GM21576 (cell line): ENCODE measurements at regions not wholly inside any gene's neighbourhood (a gene's known extent, or its start where the extent isn't known, plus 50 kb on each side); places are given as distances from the start of the nearest gene placed in this dataset.

ENCODE experiments used
- ATAC-seq: cut with Tn5 transposase; IDR thresholded peaks from one replicate; pipeline ENCODE4 v1.9.1; 2021; ENCODE audit warnings: mild to moderate bottlenecking, moderate library complexity; ENCODE audit not compliant: unreplicated experiment

- no peak for ATAC-seq
These were observed 103.4 kb upstream of the RPS23 start for GRCh38 chr5:82381591-82381990.

DNA sequence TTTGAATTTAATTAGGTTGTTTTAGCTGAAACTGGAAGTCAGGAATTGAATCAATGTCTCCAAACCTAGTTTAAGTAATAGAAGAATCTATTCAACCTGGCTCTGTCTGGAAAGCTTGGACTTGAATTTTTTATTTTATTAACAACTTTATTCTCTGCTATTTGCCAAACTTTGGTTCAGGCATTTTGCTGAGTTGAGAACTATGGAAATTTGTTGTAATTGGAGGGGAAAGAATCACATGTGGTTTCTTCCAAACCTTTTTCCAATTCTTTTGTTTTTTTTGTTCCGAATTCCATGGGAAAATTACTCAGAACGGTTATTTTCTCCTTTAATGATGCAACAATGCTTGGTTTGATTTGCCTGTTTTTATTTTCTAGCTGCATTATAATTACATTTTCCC, 98.2 kb upstream of the RPS23 start:
- no peak for ATAC-seq

GRCh38 chr5:82375488-82376244, 97.5 kb upstream of the RPS23 start:
- no peak for ATAC-seq

DNA sequence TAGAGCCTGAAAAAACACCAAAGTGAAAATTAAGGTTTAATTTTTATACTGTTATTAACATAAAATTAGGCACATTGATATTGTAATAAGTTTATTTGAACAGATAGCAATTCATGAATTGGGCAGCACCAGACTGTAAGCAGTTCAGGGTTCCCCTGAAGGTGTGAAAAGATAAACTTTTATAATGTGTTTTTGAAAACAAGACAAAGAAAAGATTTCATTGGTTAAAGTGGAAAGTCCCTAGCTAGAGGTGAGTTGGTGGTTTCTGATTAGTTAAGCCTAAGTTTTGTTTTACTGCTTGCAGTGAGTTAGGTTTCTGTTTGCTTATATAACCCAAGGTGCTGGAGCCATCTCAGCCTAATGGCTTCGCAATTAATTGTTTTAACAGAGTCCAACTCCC, 96.5 kb upstream of the RPS23 start:
- ATAC-seq, result peak; percentile 62

- ATAC-seq, result no peak
These were observed 89.8 kb upstream of the RPS23 start for GRCh38 chr5:82367930-82368329.

GRCh38 chr5:82365744-82366228, 87.6 kb upstream of the RPS23 start:
- no peak for ATAC-seq

DNA sequence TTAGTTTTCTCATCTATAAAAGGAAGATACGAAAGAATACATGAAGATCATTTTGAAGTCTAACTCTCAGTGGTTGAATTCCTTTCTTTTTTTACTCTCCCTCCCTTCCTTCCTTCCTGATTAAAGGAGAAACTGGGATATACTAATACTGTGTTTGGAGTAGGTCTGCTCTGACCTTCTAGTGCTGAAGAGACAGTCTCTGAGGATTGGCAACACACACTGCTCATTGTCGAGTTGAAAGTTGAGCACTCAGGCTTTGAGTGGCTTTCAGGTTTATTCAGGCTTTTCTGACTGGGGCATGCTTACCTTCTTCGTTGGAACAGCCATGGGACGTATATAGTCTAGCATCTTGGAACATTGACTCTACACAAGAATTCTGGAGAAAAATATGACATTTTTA, 86.9 kb upstream of the RPS23 start:
- ATAC-seq, result no peak

DNA sequence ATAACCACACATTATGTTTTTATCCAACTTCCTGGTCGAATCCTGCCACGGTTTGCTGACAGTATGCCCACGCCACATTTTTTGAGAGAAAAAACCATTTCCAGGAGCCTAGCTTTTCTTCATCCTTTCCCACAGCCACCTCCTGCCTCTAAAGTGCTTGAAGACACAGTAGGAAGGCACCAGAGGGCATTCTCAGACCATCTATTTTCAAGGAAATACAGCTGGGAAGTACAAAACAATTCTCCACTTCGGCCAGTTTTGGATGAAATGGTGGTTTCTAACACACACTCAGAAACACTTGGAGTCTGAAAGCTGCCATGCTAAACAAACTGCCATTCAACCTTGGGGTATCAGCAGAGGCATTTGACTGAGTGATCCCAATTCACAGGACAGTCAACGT, 86.3 kb upstream of the RPS23 start:
- ATAC-seq, result no peak

GRCh38 chr5:82363524-82363923, 85.4 kb upstream of the RPS23 start:
- ATAC-seq, result no peak

DNA sequence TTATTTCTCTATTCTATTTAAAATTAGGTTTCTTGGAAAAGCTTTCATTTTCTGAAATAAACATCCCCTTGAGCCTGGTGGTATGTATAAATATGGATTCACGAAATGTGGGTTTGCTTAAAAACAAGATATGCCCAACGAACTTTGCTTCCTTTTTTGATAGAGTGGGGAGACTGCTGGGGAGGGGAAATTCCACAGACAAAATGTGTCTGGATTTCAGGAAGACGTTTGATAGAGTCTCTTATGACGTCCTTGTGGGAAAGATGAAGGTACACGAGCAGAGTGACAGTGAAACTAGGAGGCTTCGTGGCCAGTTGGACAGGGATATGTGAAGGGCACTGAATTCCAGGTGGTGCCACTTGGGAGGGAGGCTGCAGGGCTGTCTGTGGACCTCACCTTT, 84.5 kb upstream of the RPS23 start:
- ATAC-seq, result no peak

DNA sequence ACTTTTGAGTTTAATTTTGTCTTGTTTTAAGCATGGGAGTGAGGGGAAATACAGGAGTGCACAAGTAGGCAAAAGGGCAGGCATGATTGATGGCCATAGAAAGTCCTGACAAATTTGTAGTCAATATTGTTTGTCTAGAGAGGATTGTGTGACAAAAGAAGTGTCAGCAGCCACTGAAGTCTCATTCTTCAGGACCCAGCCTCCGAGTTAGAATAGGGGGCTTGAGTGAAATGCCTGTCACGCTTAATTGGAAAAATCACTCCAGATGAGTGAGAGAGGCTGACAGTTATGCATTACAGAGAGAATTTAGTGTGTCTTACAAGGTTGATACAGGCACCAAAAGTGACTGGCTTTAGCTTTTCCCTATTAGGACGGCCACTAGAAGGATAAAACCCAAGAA, 81.9 kb upstream of the RPS23 start:
- no peak for ATAC-seq

DNA sequence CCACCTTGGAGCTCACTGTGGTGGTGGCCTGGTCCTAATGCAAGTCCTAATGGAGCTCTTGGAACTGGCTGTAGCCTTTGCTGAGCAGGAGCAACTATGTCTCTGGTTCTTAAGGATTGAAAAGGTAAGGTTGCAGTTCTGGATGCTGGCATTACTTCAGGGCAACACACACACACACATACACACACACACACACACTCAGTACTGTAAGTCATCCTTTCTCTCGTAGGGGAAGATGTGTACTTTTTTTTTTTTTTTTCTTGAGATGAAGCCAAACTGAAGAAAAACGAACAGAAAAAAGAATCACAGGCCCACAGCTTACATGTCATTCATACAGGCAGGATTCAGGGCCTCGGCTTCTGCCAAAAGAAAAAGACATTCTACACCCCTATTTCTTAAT, 81.1 kb upstream of the RPS23 start:
- no peak for ATAC-seq

GRCh38 chr5:82358457-82358856, 80.3 kb upstream of the RPS23 start:
- ATAC-seq, result no peak

DNA sequence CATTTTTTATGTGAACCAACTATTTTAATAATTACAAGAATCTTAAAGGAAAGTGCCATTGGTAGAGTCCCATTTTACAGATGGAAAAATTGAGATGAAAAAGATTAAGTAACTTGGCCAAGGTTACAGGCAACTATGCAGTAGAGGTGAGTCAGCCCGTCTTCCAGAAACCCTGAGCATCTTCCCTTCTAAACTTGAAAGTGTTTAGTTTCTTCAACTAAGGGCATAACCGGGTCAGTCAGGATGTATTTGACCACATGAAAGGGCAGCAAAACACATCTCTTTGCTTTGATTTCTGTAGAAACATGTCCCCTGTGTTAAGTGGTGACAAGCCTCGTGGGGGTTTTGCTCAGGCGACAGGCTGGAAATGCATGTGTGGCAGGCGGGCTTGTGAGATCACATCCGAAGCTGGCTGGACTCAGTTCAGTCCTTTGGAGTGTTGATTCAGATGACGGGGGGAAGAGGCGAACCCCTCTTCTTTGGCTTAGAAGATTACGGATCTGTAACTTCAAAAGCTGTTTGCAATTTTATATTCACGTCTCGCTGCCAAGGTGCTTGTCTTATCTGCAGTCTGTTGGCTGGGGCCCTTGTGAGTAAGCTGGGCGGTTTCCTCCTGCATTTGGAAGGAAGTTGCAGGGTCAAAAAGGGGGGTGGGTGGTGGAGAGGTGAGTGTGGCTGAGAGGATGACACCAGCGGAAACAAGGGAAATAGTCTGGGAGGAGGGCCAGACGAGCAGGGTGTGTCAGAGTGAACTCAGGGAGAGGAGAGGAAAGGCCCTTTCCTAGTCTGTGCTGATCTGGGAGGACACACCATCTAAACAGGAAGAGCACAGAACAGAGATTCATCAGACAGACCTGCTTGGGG, 78.9 kb upstream of the RPS23 start:
- ATAC-seq, result no peak

DNA sequence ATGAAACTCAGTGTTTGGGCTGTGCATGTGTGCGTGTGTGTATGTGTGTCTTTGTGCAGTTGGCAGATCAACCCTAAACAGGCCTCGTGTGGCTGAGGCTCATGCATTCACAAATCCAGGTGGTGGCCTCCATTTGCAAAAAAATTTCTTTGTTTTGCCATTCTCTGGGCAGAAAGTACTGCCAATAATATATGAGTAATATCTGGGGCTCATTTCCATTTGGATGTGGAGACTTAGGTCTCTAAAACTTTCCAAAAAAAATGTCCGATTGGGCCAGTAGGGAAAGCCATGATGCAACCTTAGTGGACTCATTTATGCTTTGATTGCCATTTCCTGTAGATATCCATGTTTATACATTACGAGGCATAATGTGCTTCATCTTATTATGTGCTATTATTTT, 77.9 kb upstream of the RPS23 start:
- ATAC-seq, result no peak

- ATAC-seq, result no peak
These were observed 77.3 kb upstream of the RPS23 start for GRCh38 chr5:82355496-82355895.

- no peak for ATAC-seq
These were observed 76.9 kb upstream of the RPS23 start for GRCh38 chr5:82355053-82355452.

DNA sequence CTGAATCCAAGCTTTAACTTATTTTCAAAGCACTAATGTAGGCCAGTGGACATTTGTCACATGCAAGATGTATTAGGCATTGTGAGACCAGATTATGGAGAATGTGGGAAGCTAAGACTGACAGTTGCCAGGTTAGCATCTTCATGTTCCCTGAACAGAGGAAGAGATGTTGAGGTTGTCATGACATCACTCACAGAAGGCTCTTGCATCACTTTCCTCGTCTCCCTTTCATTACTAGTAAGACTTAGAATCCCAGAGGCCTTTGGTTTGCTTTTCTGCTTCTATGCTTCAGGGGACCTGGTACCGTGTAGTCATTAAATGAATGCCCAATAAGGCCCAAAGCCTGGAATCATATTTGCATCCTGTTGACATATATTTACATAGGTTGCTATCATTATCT, 76.4 kb upstream of the RPS23 start:
- no peak for ATAC-seq

DNA sequence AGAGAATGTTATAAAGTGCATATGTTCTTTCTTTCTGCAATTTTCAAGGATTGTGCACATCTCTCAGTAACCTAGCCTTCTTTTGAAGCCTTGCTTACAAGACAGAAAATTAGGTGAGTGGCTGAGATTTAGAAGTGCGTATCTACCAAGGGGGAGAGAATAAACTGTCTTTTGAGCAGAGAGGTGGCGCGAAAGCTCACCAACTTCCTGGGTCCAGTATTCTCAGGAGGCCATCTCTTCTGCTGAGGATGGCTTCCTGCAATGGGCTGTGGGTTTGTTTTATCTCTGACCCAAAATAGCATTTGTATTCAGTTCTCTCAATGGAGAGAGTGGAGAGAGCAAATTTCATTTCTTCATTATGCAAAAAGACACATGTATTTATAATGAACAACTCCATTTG, 75.4 kb upstream of the RPS23 start:
- no peak for ATAC-seq

DNA sequence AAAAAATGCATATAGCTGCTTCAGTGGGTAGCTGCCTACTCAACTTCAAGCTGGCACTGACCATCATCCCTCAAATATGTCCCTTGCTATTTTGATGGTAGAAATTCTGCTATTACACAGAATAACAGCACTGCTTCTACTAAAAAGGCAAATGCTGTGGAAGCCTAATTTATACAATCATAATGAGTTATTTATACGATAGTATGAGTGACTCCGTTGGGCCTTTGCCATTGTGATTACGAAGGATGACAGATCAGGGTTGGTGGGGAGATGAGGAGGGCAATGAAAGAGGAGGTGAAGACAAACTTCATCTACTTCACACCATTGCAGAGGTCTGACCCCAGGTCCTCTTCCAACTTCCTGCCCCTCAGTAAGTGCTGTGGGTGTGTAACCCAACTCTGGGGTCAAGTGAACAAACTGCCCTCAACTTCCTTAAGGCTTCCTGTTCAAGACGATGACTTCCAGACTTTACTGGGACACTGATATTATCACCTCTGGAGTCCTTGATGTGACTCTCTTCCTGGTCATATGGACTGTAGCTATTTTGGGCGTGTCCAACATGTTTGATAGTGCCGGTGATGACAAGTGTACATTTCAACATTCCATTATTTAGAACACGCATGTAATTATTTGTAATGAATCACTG, 74.1 kb upstream of the RPS23 start:
- no peak for ATAC-seq

- peak; percentile 80 for ATAC-seq
These were observed 73.6 kb upstream of the RPS23 start for GRCh38 chr5:82351754-82352145.

DNA sequence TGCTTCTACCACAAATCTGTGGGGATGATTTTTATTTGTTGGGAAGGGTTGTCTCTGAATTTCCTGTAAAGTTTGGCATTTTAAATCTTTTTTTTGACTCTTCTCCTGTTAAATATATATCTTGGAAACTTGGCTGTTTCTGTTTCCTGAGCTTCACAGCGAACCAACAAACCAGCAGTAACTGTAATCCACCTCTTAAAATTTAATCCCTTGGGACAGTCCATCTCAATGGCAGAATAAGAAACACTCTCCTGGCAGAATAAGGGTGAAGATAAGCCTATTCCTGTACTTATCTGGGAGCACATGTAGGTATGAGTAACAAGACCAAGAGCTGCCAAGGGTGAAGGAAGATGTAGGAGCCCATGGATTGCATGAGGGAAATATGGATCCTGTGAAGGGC, 73.1 kb upstream of the RPS23 start:
- ATAC-seq, result no peak
